IPS-NIHi11 (cell line): ENCODE measurements at regions not wholly inside any gene's neighbourhood (a gene's known extent, or its start where the extent isn't known, plus 50 kb on each side); places are given as distances from the start of the nearest gene placed in this dataset.

Experiments used
- DNase-seq: peaks from one replicate; pipeline ENCODE4 v3.0.0; 2012; ENCODE audit warnings: mixed read lengths, low spot score

GRCh38 chr7:130996205-130996832 lies 262.3 kb upstream of the KLF14 start:
- no peak for DNase-seq

- no peak for DNase-seq
These were observed 262.8 kb upstream of the KLF14 start for GRCh38 chr7:130996833-130997231.

GRCh38 chr7:130998993-130999602 lies 265.1 kb upstream of the KLF14 start:
- no peak for DNase-seq

- DNase-seq: no peak
These were observed 265.9 kb upstream of the KLF14 start for GRCh38 chr7:130999926-131000325.

GRCh38 chr7:131000389-131000788 lies 266.4 kb upstream of the KLF14 start:
- no peak for DNase-seq

- DNase-seq: no peak
These were observed 266.9 kb upstream of the KLF14 start for GRCh38 chr7:131000873-131001272.

GRCh38 chr7:131002600-131002999 lies 268.6 kb upstream of the KLF14 start:
- no peak for DNase-seq

GRCh38 chr7:131003634-131004033 lies 269.6 kb upstream of the KLF14 start:
- DNase-seq: no peak

- no peak for DNase-seq
These were observed 270.4 kb upstream of the KLF14 start for GRCh38 chr7:131004371-131004770.

- peak; percentile 52 for DNase-seq
These were observed 273.7 kb upstream of the KLF14 start for GRCh38 chr7:131007439-131008330.

GRCh38 chr7:131008840-131009711 lies 275.1 kb upstream of the KLF14 start:
- no peak for DNase-seq

- no peak for DNase-seq
These were observed 276.2 kb upstream of the KLF14 start for GRCh38 chr7:131010029-131010716.

GRCh38 chr7:131010717-131011431 lies 276.9 kb upstream of the KLF14 start:
- no peak for DNase-seq

- DNase-seq: no peak
These were observed 277.4 kb upstream of the KLF14 start for GRCh38 chr7:131011432-131011742.

GRCh38 chr7:131011976-131012375 lies 278.0 kb upstream of the KLF14 start:
- DNase-seq: no peak

GRCh38 chr7:131012477-131013031 lies 278.5 kb upstream of the KLF14 start:
- DNase-seq: no peak

GRCh38 chr7:131013716-131014115 lies 279.7 kb upstream of the KLF14 start:
- no peak for DNase-seq

- DNase-seq: no peak
These were observed 281.1 kb upstream of the KLF14 start for GRCh38 chr7:131014906-131015656.

GRCh38 chr7:131015657-131015958 lies 281.6 kb upstream of the KLF14 start:
- DNase-seq: no peak

- no peak for DNase-seq
These were observed 282.2 kb upstream of the KLF14 start for GRCh38 chr7:131016230-131016629.
